ENCODE measurements at regions not wholly inside any gene's neighbourhood (a gene's known extent, or its start where the extent isn't known, plus 50 kb on each side); places are given as distances from the start of the nearest gene placed in this dataset.
"Not testable (repeated sequence)": the region's sequence is repeated elsewhere in the genome, so short reads cannot be mapped to it uniquely, and the experiment has no call there.

DNA sequence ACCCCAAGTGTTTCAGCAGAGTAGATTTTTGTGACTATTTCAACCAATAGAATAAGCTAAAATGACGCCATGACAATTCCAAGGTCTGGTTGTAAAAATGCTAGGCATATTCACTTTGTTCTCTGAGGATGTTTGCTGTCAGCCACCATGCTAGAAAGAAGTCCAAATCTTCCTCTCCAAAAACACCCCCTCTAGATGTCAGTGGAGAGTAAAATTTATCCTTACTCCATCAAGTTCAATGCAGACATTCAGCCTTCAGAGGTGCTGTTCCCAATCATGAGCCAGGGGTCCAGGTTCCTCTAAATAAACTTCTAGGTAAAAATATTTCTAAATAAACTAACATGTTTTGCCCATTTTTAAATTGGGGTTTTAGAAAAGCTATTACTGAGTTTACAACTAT is 395.4 kb upstream of the ADAMTS5 start:
- H3K4me3 ChIP-seq (ENCODE audit: low read length) = no peak overlapping the region
- DNase-seq (ENCODE audit: low read depth) = peak; percentile 26
- TF ChIP-seq, protein P1, sequence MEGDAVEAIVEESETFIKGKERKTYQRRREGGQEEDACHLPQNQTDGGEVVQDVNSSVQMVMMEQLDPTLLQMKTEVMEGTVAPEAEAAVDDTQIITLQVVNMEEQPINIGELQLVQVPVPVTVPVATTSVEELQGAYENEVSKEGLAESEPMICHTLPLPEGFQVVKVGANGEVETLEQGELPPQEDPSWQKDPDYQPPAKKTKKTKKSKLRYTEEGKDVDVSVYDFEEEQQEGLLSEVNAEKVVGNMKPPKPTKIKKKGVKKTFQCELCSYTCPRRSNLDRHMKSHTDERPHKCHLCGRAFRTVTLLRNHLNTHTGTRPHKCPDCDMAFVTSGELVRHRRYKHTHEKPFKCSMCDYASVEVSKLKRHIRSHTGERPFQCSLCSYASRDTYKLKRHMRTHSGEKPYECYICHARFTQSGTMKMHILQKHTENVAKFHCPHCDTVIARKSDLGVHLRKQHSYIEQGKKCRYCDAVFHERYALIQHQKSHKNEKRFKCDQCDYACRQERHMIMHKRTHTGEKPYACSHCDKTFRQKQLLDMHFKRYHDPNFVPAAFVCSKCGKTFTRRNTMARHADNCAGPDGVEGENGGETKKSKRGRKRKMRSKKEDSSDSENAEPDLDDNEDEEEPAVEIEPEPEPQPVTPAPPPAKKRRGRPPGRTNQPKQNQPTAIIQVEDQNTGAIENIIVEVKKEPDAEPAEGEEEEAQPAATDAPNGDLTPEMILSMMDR (IDR thresholded peaks at IDR 0.05; ENCODE audit: insufficient read depth, low read depth, low read length, missing control alignments) = peak; percentile 21

DNA sequence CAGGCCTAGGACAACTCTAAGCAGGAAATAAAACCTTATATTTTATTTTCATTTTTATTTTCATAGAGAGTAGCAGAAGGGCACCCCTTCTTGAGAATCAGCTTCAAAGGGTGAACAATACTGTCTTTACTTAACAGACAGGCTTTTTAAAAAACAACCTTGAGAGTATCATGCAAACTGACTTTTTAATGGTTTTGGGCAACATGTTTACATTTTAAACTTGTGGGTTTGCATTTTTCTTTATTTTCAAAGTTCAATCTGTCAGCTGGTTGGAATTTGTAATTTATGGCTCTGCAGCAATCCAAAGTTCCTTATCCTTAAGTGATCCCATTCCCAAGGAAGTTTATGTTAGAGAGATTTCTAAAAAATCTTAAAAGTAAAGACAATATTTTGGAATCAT is 392.3 kb upstream of the ADAMTS5 start:
- TF ChIP-seq, protein P1 (IDR thresholded peaks at IDR 0.05; ENCODE audit: insufficient read depth, low read depth, low read length, missing control alignments) = no peak
- DNase-seq (ENCODE audit: low read depth) = no peak
- H3K4me3 ChIP-seq (ENCODE audit: low read length) = no peak overlapping the region

DNA sequence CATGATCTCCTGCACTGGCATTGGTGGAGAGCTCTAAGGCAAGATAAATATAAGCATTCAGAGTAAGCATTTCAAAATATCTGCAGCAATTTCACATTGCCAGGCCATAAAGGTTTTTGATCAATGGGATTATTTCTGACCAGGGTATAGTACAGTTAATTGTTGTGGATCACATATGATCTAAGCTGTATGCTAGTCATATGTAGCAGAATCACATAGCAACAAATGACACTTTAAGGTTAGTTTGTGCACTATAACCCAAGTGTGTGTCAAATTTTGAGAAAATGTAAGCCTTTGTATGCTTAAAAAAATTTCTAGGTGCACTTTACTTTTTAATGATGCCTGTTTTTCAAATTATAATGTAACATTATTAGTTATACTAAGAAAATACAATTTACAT is 386.0 kb upstream of the ADAMTS5 start:
- H3K4me3 ChIP-seq (ENCODE audit: low read length) = no peak overlapping the region
- no peak for DNase-seq (ENCODE audit: low read depth)
- TF ChIP-seq, protein P1 (IDR thresholded peaks at IDR 0.05; ENCODE audit: insufficient read depth, low read depth, low read length, missing control alignments) = no peak

DNA sequence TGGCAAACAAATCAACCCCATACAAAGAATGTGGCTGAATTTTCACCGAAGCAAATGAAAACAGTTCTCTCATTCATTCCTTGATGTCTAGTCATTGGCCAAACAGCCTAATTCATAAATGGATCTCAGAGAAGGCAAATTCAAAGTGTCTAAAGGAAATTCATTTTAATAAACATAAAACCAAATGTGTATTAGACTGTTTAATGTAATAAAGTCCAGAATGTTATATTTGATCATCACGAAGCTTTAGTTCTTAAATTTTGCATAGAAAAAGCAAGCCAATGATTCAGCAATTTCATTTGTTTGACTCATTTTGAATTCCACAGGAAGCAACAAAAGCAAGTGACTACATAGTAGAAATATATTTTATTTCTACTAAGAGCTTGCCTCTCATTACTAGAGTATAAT is 379.2 kb upstream of the ADAMTS5 start:
- DNase-seq (ENCODE audit: low read depth) = peak; percentile 29
- TF ChIP-seq, protein P1 (IDR thresholded peaks at IDR 0.05; ENCODE audit: insufficient read depth, low read depth, low read length, missing control alignments) = no peak
- H3K4me3 ChIP-seq (ENCODE audit: low read length) = no peak overlapping the region

DNA sequence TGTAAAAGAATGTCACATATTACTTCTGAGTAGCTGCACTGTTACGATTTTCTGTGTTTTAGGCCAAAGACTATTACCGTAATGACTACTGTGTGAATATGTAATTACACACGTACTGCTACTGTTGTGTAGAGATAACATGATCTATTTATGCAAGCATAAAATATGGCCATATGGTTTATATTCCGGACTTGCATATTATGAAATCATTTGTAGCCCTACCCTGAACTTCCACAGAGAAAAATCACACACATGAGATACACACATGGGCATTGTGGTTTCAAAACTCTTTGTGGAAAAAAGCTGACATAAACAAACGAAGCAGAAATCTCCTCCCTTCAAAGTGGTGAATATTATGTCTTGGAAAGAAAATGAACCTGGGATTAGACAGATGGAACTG is 373.0 kb upstream of the ADAMTS5 start:
- no peak for DNase-seq (ENCODE audit: low read depth)
- no peak overlapping the region for H3K4me3 ChIP-seq (ENCODE audit: low read length)
- TF ChIP-seq, protein P1 (IDR thresholded peaks at IDR 0.05; ENCODE audit: insufficient read depth, low read depth, low read length, missing control alignments) = no peak

DNA sequence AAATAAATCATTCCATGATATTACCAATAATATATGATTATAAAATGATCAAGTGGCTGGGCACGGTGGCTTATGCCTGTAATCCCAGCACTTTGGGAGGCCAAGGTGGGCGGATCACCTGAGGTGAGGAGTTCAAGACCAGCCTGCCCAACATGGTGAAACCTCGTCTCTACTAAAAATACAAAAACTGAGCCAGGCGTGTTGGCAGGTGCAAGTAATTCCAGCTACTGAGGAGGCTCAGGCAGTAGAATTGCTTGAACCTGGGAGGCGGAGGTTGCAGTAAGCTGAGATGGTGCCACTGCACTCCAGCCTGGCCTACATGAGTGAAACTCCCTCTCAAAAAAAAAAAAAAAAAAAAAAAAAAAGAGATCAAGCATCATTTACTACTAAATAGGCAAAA is 371.1 kb upstream of the ADAMTS5 start:
- not testable (repeated sequence) for H3K4me3 ChIP-seq (ENCODE audit: low read length); DNase-seq (ENCODE audit: low read depth)

DNA sequence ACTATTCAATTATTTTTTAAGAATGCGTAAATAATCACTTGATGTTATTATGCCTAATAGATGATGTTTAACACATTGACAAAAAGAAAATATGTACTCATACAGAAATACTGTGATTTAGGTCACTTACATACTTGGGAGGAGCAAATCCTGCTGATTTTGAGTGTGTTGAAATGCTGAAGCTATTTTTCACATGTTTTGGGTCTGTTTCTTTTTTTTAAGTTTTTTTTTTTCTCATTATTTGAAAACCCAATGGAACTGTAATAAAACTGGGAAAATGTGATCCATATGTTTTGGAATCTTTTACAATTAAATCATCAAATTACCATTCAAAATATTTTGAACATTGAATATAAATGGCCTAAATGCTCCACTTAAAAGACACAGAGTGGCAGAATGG is 366.2 kb upstream of the ADAMTS5 start:
- no peak for DNase-seq (ENCODE audit: low read depth)

More for the DNA sequence above, 366.2 kb upstream of the ADAMTS5 start:
- TF ChIP-seq, protein P1 (IDR thresholded peaks at IDR 0.05; ENCODE audit: insufficient read depth, low read depth, low read length, missing control alignments) = no peak
- H3K4me3 ChIP-seq (ENCODE audit: low read length) = no peak overlapping the region
